Femur (tissue), 1 donor: ENCODE measurements at regions not wholly inside any gene's neighbourhood (a gene's known extent, or its start where the extent isn't known, plus 50 kb on each side); places are given as distances from the start of the nearest gene placed in this dataset.
"Not testable (repeated sequence)": the region's sequence is repeated elsewhere in the genome, so short reads cannot be mapped to it uniquely, and the experiment has no call there.

Experiments
- DNase-seq: peaks from one replicate; pipeline ENCODE4 v3.0.0-alpha.2; 2017

DNA sequence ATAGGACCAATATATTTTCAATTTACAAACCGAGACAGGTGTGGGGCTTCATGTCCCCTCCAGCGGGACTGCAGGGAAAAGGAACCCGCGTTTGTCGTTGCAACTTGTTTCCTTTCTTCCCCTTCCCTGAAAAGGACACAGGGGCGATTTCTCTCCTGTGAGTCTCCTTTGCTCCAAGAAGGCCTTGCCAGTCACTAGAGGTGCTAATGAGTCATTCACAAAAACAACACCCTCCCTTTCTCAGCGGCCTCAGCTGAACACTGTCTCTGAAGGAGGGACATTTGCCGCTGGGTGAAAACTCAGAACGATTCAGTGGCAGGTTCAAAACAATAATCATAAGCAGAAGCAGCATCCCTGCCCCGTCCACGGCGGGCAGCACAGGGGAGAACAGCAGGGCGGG is 359.7 kb downstream of the TEX29 start:
- not testable (repeated sequence) for DNase-seq

DNA sequence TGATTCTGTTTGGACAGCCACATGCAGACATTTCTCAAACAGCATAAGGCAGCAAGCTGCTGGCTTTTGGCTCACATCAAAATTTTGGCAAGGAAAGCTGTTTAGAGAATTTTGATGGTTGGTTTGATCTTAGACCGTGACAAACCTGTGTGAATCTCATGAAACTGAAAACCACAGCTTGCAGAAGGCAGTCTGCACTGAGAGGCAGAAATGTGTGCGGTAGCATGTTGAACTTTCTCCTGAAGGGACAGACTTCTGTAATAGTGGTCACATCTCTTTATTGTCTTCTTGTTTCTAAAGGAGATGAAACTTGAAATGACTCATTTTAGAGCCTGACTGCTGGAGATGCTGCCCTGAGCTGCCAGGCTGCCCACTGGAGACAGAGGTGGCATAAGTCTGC is 371.6 kb downstream of the TEX29 start:
- not testable (repeated sequence) for DNase-seq

DNA sequence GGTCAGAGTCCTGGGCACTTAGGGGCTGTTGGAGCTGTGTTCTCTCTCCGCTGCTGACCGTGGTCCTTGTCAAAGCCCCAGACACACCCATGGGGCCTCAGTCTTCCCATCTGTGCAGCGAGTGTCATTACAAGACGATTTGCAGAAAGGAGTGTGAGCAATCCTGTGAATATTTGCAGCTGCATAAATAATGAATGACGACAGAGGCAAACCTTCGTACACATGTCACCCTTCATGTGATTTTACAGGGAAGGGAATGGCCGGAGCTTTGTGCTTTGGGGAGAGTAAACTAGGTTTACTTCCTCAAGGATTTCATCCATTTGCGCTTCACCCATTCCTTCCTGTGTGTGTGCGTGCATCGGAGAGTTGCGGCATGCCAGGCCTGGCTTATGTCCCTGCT is 370.8 kb upstream of the SOX1 start:
- DNase-seq, result not testable (repeated sequence)

DNA sequence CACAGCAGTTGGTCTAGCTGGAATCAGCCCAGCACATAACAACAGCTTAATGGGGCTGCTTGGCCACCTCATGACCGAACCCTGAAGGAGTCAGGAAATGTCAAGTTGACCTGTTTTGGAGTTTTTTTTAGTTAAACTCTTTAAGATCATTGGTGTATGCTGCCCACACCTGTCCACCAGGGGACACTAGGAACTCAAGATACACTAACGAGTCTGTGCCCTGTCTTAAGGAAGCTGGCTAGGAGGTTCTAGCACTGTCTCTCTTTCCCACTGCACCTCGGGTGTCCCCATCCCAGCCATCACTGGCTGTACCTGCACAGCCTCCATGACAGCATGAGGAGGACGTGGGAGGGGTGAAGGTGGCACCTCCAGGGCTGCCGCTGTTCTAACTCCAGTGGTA is 364.9 kb upstream of the SOX1 start:
- DNase-seq, result not testable (repeated sequence)
